C4-2B (cell line): ENCODE measurements at regions not wholly inside any gene's neighbourhood (a gene's known extent, or its start where the extent isn't known, plus 50 kb on each side); places are given as distances from the start of the nearest gene placed in this dataset.

Experiments
- CTCF ChIP-seq: fragments of 450-650 bp; conservative IDR thresholded peaks from 2 replicates; pipeline ENCODE4 v1.5.1; 2017; ENCODE audit warnings: mild to moderate bottlenecking
- ZFX ChIP-seq: fragments of 450-650 bp; IDR thresholded peaks from 2 replicates; pipeline ENCODE4 v1.6.1; 2017

GRCh38 chr13:88235441-88235840 is 564.3 kb downstream of the SLITRK5 start:
- TF ChIP-seq ZFX, result no peak
- TF ChIP-seq CTCF, result no peak
